Panc1 (cell line): ENCODE measurements at regions not wholly inside any gene's neighbourhood (a gene's known extent, or its start where the extent isn't known, plus 50 kb on each side); places are given as distances from the start of the nearest gene placed in this dataset.
"Not testable (repeated sequence)": the region's sequence is repeated elsewhere in the genome, so short reads cannot be mapped to it uniquely, and the experiment has no call there.

Experiments
- ATAC-seq: fragments of 200-7000 bp; cut with Tn5 transposase; 2 replicates; pipeline ENCODE4 v1.9.1; 2020; ENCODE audit warnings: mild to moderate bottlenecking, moderate library complexity
- BruUV-seq: library from RNA; stranded (reverse); fragments of 400-500 nt; replicated peaks from 2 replicates; lab custom pipeline; 2021; lab: Mats Ljungman, UMichigan
- CTCF ChIA-PET: fragments of 300-600 bp; sonication (Branson Sonifier 250); formaldehyde crosslinking; loops from one replicate; lab custom pipeline; 2022; ENCODE audit warnings: antibody characterized with exemption; lab: Charles Lee
- POLR2A ChIA-PET: fragments of 300-600 bp; sonication (Branson Sonifier 250); formaldehyde crosslinking; loops from one replicate; lab custom pipeline; 2022; ENCODE audit warnings: antibody characterized with exemption; lab: Charles Lee
- DNase-seq: peaks from one replicate; pipeline ENCODE4 v3.0.0-alpha.2; 2010; ENCODE audit warnings: low read depth, low spot score
- H3K27ac ChIP-seq: 2 replicates; pipeline ENCODE4 v1.5.1; 2011; ENCODE audit warnings: mild to moderate bottlenecking, low read length, inconsistent platforms
- H3K27me3 ChIP-seq: fragments of 200-500 bp; sonication (Bioruptor generic); 2 replicates; pipeline ENCODE4 v1.6.0; 2014; ENCODE audit warnings: low read length, inconsistent platforms; ENCODE audit not compliant: control insufficient read depth, insufficient read depth
- H3K36me3 ChIP-seq: fragments of 200-500 bp; sonication (Bioruptor generic); 2 replicates; pipeline ENCODE4 v1.5.1; 2014; ENCODE audit warnings: inconsistent platforms, mild to moderate bottlenecking, low read length, moderate library complexity; ENCODE audit not compliant: control insufficient read depth, insufficient read depth
- H3K4me1 ChIP-seq: 2 replicates; pipeline ENCODE4 v1.5.1; 2011; ENCODE audit warnings: inconsistent platforms, mild to moderate bottlenecking, low read length, moderate library complexity; ENCODE audit not compliant: control insufficient read depth, insufficient read depth
- H3K4me3 ChIP-seq, 2 experiments: 2 replicates each; pipeline ENCODE4 v1.5.1; 2011 to 2012; ENCODE audit warnings: low read depth in 2 of 2, low read length in 2 of 2, mild to moderate bottlenecking in 2 of 2, inconsistent platforms in 1 of 2, moderate library complexity in 1 of 2
- H3K9me3 ChIP-seq: fragments of 200-500 bp; sonication (Bioruptor generic); 2 replicates; pipeline ENCODE4 v1.5.1; 2014; ENCODE audit warnings: low read depth, mild to moderate bottlenecking, inconsistent platforms, low read length, moderate library complexity; ENCODE audit not compliant: control insufficient read depth, insufficient read depth
- POLR2AphosphoS5 ChIP-seq: IDR thresholded peaks from 2 replicates; pipeline ENCODE4 v1.6.1; 2012; ENCODE audit warnings: mild to moderate bottlenecking, low read depth, low read length, moderate library complexity
- SIN3A ChIP-seq: IDR thresholded peaks from 2 replicates; pipeline ENCODE4 v1.6.1; 2012; ENCODE audit warnings: low read depth, mild to moderate bottlenecking, low read length, moderate library complexity, borderline replicate concordance; ENCODE audit not compliant: insufficient read depth
- TCF7L2 ChIP-seq: IDR thresholded peaks from 2 replicates; pipeline ENCODE4 v1.6.1; 2011; ENCODE audit warnings: mild to moderate bottlenecking, low read depth, low read length, inconsistent platforms
- in situ Hi-C: cut with HindIII; loops from 2 replicates; pipeline ENCODE4 v1.10.0; 2016; ENCODE audit warnings: low sequenced_read_pairs, low pct_unique_long_range_greater_than_20kb
- intact Hi-C: fragments of 100-400 bp; cut with micrococcal nuclease; formaldehyde crosslinking; loops from one replicate; pipeline ENCODE4 v1.10.0; 2022; ENCODE audit not compliant: unreplicated experiment
- TF ChIP-seq, protein P1 (sequence below), 2 experiments: IDR thresholded peaks; 2 replicates each; pipeline ENCODE4 v1.6.1; 2011 to 2012; ENCODE audit warnings: low read depth in 2 of 2, control low read depth in 1 of 2, low read length in 1 of 2, mild to moderate bottlenecking in 1 of 2, moderate library complexity in 1 of 2; ENCODE audit not compliant: insufficient read depth in 1 of 2
- TF ChIP-seq, protein P2 (sequence below): fragments of 450-650 bp; IDR thresholded peaks from 2 replicates; pipeline ENCODE4 v1.5.1; 2017; ENCODE audit warnings: mild to moderate bottlenecking

DNA sequence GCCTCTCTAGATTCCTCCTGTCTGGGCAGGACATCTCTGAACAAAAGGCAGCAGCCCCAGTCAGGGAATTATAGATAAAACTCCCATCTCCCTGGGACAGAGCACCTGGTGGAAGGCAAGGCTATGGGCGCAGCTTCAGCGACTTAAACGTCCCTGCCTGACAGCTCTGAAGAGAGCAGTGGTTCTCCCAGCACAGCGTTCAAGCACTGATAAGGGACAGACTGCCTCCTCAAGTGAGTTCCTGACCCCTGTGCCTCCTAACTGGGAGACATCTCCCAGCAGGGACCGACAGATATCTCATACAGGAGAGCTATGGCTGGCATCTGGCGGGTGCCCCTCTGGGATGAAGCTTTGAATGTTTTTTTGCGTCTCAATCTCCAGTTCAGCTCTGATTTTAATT lies 262.2 kb downstream of the PARM1 start:
- no peaks in the 10 kb centered on the region for H3K27me3 ChIP-seq
- in situ Hi-C loops, result no loop called here
- no peaks in the 10 kb centered on the region for H3K9me3 ChIP-seq
- H3K4me3 ChIP-seq, result no peak overlapping the region
- no peak overlapping the region for H3K27ac ChIP-seq
- H3K36me3 ChIP-seq, result no peaks in the 10 kb centered on the region
- no peak for TF ChIP-seq TCF7L2
- TF ChIP-seq, protein P1, sequence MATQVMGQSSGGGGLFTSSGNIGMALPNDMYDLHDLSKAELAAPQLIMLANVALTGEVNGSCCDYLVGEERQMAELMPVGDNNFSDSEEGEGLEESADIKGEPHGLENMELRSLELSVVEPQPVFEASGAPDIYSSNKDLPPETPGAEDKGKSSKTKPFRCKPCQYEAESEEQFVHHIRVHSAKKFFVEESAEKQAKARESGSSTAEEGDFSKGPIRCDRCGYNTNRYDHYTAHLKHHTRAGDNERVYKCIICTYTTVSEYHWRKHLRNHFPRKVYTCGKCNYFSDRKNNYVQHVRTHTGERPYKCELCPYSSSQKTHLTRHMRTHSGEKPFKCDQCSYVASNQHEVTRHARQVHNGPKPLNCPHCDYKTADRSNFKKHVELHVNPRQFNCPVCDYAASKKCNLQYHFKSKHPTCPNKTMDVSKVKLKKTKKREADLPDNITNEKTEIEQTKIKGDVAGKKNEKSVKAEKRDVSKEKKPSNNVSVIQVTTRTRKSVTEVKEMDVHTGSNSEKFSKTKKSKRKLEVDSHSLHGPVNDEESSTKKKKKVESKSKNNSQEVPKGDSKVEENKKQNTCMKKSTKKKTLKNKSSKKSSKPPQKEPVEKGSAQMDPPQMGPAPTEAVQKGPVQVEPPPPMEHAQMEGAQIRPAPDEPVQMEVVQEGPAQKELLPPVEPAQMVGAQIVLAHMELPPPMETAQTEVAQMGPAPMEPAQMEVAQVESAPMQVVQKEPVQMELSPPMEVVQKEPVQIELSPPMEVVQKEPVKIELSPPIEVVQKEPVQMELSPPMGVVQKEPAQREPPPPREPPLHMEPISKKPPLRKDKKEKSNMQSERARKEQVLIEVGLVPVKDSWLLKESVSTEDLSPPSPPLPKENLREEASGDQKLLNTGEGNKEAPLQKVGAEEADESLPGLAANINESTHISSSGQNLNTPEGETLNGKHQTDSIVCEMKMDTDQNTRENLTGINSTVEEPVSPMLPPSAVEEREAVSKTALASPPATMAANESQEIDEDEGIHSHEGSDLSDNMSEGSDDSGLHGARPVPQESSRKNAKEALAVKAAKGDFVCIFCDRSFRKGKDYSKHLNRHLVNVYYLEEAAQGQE (IDR thresholded peaks at IDR 0.05; ENCODE audit: insufficient read depth in 1 of 2, low read depth in 2 of 2, low read length in 1 of 2), result no peak
- no peak for TF ChIP-seq POLR2AphosphoS5
- TF ChIP-seq, protein P2, sequence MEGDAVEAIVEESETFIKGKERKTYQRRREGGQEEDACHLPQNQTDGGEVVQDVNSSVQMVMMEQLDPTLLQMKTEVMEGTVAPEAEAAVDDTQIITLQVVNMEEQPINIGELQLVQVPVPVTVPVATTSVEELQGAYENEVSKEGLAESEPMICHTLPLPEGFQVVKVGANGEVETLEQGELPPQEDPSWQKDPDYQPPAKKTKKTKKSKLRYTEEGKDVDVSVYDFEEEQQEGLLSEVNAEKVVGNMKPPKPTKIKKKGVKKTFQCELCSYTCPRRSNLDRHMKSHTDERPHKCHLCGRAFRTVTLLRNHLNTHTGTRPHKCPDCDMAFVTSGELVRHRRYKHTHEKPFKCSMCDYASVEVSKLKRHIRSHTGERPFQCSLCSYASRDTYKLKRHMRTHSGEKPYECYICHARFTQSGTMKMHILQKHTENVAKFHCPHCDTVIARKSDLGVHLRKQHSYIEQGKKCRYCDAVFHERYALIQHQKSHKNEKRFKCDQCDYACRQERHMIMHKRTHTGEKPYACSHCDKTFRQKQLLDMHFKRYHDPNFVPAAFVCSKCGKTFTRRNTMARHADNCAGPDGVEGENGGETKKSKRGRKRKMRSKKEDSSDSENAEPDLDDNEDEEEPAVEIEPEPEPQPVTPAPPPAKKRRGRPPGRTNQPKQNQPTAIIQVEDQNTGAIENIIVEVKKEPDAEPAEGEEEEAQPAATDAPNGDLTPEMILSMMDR, result no peak
- no peak for TF ChIP-seq SIN3A
- ATAC-seq (no peak), DNase-seq (no peak)
- CTCF ChIA-PET, result no interaction called here
- intact Hi-C loops, result no loop called here
- no peaks in the 10 kb centered on the region for H3K4me1 ChIP-seq
- POLR2A ChIA-PET, result no interaction called here
- no TSS peak for BruUV-seq

DNA sequence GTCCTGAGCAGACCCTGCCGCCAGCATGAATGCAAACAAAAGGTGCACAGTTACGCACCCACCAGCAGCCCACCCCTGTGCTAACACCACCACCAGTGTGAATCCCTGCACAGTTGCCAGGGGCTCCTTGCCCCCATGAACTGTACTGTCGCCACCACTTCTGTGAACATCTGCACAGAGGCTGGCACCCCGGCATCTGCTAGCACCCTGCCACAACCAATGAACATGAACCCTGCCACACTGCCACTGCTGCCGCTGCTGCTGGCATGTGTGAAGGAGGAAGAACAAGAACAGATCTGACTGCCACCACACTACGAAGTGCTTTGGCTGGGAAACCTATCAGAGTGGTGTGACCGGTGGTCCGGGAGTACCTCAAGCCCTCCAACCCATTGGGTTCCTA lies 261.3 kb downstream of the PARM1 start:
- Histone ChIP-seq H3K36me3 (no peaks in the 10 kb centered on the region), H3K4me1 (no peaks in the 10 kb centered on the region), H3K27ac (no peak overlapping the region), H3K27me3 (no peaks in the 10 kb centered on the region), H3K4me3 (no peak overlapping the region), H3K9me3 (no peaks in the 10 kb centered on the region)
- POLR2A ChIA-PET, result no interaction called here
- no TSS peak for BruUV-seq
- CTCF ChIA-PET, result no interaction called here
- intact Hi-C loops (no loop called here), in situ Hi-C loops (no loop called here)
- TF ChIP-seq, protein P2, result no peak
- TF ChIP-seq POLR2AphosphoS5, result no peak
- TF ChIP-seq TCF7L2, result no peak
- TF ChIP-seq, protein P1 (IDR thresholded peaks at IDR 0.05; ENCODE audit: insufficient read depth in 1 of 2, low read depth in 2 of 2, low read length in 1 of 2), result no peak
- no peak for TF ChIP-seq SIN3A
- ATAC-seq (no peak), DNase-seq (no peak)

DNA sequence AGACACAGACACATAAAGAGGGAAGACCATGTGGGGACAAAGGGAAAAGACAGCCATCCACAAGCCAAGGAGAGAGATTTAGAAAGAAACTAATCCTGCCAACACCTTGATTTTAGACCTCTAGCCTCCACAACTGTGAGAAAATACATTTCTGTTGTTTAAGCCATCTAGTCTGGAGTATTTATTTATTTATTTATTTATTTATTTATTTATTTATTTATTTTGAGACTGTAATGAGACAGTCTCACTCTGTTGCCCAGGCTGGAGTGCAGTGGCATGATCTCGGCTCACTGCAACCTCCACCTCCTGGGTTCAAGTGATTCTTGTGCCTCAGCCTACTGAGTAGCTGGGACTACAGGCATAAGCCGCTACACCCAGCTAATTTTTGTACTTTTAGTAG lies 259.3 kb downstream of the PARM1 start:
- H3K4me3 ChIP-seq, POLR2A ChIA-PET, H3K9me3 ChIP-seq, ATAC-seq, H3K4me1 ChIP-seq, H3K27ac ChIP-seq, intact Hi-C loops, BruUV-seq, in situ Hi-C loops, H3K27me3 ChIP-seq, H3K36me3 ChIP-seq, CTCF ChIA-PET, DNase-seq: not testable (repeated sequence)
